ENCODE measurements at regions not wholly inside any gene's neighbourhood (a gene's known extent, or its start where the extent isn't known, plus 50 kb on each side); places are given as distances from the start of the nearest gene placed in this dataset.
"Not testable (repeated sequence)": the region's sequence is repeated elsewhere in the genome, so short reads cannot be mapped to it uniquely, and the experiment has no call there.

DNA sequence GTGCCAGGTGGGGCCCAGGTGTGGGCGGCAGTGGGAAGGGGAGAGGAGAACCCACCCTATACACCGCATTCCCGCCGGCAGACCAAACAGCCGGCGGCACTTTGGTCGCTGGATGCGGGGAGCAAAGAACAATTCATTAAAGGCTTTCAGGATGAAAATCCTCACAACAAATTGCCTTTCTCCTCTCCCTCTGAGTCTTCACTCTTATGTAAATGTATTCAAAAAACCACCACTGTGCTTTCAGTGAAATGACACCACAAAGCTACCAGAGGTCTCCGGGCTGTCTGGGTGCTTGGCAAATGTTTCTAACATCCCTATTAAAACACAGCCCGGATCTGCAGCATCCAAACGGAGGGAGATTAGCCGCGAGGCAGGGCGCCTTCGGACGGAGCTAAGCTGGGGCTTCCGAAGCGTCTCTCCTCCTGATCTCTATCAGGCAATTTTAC lies 171.8 kb upstream of the TBL1X start:
- TF ChIP-seq, protein P1, sequence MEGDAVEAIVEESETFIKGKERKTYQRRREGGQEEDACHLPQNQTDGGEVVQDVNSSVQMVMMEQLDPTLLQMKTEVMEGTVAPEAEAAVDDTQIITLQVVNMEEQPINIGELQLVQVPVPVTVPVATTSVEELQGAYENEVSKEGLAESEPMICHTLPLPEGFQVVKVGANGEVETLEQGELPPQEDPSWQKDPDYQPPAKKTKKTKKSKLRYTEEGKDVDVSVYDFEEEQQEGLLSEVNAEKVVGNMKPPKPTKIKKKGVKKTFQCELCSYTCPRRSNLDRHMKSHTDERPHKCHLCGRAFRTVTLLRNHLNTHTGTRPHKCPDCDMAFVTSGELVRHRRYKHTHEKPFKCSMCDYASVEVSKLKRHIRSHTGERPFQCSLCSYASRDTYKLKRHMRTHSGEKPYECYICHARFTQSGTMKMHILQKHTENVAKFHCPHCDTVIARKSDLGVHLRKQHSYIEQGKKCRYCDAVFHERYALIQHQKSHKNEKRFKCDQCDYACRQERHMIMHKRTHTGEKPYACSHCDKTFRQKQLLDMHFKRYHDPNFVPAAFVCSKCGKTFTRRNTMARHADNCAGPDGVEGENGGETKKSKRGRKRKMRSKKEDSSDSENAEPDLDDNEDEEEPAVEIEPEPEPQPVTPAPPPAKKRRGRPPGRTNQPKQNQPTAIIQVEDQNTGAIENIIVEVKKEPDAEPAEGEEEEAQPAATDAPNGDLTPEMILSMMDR (IDR thresholded peaks at IDR 0.05; ENCODE audit: insufficient read depth, missing control alignments) = no peak
- no peak for FAIRE-seq
- peak; percentile 22 for DNase-seq (ENCODE audit: insufficient read length, low spot score)

DNA sequence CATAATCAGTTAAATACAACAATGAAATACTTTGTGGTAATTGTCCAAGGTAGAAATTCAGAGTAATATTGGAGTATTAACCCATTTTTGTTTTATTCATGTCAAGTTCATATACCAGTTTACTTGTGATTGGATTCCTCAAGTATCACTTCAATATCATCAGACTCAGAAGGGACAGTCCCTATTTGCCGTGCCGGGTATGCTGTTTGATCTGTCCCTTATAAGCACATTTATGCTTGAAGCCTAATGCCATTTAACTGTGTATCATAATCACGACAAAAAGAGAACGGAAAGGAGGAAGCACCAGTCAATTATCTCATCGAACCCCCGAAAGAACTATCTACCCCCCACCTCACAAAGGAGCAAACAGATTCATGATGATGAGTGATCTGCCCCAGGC lies 171.0 kb upstream of the TBL1X start:
- FAIRE-seq (no peak), DNase-seq (ENCODE audit: insufficient read length, low spot score) (no peak)
- TF ChIP-seq, protein P1 (IDR thresholded peaks at IDR 0.05; ENCODE audit: insufficient read depth, missing control alignments) = no peak

DNA sequence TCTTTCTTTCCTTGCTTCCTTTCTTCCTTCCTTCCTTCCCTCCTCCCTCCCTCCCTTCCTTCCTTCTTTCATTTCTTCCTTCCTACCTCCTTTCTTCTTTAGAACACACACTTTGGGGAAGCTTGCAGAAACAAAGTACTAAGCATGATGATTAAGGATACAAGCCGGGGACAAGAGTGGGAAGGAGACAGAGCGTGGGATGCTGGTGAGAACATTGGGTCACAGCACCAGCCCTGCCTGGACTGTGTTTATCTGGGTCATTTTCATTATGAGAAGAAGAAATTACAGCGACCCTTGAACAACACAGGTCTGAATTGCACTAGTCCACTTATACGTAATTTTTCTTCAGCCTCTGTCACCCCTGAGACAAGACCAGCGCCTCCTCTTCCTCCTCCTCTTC lies 169.3 kb upstream of the TBL1X start:
- TF ChIP-seq, protein P1 (IDR thresholded peaks at IDR 0.05; ENCODE audit: insufficient read depth, missing control alignments) = no peak
- FAIRE-seq = no peak

DNA sequence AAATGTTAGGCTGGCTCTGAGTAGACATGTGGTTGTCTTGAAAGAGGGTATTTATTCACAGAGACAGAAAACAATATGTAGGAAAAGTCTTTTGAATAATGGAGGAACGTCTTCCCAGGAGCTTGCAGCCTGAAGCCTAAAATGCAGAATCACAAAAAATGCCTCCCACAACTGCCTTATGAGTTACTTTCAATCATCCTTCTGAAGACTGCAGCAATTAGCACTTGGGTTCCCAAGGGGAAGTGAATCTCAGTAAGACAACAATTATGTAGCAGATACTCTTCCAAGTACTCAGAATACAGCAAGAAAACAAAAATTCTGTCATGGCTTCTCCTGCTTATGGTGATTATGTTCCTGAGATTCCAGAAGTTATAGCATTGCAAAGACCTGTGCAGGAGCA lies 166.6 kb upstream of the TBL1X start:
- TF ChIP-seq, protein P1 (IDR thresholded peaks at IDR 0.05; ENCODE audit: insufficient read depth, missing control alignments) = no peak
- no peak for FAIRE-seq
- no peak for DNase-seq (ENCODE audit: insufficient read length, low spot score)

More for the DNA sequence above, 169.3 kb upstream of the TBL1X start:
- no peak for DNase-seq (ENCODE audit: insufficient read length, low spot score)

DNA sequence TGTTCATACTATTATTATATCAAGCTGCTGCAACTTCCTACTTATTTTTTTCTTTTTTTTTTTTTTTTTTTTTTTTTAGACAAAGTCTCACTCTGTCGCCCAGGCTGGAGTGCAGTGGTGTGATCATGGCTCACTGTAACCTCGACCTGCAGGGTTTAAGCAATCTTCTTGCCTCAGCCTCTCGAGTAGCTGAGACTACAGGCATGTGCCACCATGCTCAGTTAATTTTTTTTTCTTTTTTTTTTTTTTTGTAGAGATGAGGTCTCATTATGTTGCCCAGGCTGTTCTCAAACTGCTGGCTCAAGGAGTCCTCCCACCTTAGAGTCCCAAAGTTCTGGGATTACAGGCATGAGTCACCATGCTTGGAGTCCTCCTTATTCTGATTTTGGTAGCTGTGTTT lies 165.2 kb upstream of the TBL1X start:
- not testable (repeated sequence) for FAIRE-seq; DNase-seq (ENCODE audit: insufficient read length, low spot score)

DNA sequence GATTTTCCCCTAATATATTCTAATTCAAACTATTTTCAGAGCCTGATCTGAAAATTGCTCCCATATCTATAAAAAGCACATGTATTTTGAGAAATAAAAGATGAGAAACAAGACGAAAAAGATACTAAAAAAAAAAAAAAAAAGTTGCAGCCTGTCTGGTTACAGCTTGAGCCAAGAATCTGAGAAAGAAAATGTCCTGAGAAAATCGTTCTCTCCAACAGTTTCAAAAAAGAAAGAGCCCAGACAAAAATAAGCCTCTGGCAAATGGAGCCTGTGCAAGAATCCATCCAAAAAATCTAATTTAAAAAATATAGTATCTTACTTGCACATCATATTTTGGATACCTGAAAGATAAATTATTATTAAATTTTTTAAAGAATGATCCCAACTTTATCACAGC lies 163.0 kb upstream of the TBL1X start:
- TF ChIP-seq, protein P1 (IDR thresholded peaks at IDR 0.05; ENCODE audit: insufficient read depth, missing control alignments) = no peak
- no peak for DNase-seq (ENCODE audit: insufficient read length, low spot score)
- FAIRE-seq = no peak

DNA sequence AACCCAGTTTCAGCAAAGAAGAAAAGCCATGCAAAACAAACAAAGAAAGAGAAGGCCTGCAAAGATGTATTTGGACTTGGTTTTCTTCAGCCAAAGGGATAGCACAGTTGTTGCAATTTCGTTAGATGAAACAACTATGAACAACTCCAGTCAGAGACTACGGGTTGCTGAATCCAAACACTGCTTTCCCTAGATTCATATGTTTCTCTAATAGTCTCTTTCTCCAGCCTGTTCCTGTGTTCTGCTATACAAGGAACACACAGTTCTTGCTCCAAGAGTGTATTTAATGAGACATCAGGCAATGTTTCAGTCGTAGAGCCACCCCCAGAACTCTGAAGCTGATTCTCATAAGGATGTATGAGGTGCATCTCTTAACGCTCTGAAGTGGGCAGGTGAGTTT lies 162.5 kb upstream of the TBL1X start:
- TF ChIP-seq, protein P1 (IDR thresholded peaks at IDR 0.05; ENCODE audit: insufficient read depth, missing control alignments) = no peak
- FAIRE-seq (no peak), DNase-seq (ENCODE audit: insufficient read length, low spot score) (no peak)

DNA sequence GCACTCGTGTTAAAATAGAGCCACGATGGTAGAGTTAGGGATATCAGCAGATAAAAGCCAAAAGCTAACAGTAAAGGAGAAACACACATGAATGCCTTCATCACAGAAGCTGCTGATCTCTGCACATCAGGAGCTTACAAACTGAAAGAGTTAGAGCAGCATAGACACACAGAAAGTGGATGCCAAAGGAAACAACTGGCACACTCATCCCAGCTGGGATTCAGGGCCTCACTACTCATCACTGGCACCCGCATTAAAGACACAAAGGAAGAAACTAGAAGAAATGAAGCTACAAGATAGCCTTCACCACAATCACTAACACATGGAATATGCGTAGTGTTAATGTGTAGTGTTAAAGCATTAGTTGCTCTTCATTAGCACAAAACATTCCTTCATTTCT lies 156.4 kb upstream of the TBL1X start:
- TF ChIP-seq, protein P1 (IDR thresholded peaks at IDR 0.05; ENCODE audit: insufficient read depth, missing control alignments) = no peak
- FAIRE-seq = no peak
- DNase-seq (ENCODE audit: insufficient read length, low spot score) = no peak
